ENCODE measurements at regions not wholly inside any gene's neighbourhood (a gene's known extent, or its start where the extent isn't known, plus 50 kb on each side); places are given as distances from the start of the nearest gene placed in this dataset.

DNA sequence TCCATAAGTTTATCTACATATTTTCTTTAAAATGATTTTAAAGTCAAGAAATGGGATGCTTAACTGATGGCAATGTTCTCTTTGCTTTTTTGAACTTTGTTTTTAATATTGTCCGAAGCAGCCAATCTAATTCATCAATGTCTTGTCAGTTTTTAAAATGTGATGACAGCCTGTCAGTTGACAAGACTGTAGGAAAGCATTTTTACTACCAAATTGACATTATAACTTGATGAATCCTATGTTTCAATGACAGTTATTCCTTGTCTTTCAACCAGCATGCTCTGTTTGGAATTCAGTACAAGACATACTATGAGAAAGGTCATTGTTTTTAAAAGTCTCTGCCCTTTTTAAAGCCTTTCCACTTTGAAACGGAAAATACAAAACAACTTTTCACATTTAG lies 1073.2 kb downstream of the TMTC2 start:
- no peaks in the 10 kb centered on the region for H3K4me1 Mint-ChIP-seq (ENCODE audit: low read depth, unreplicated experiment)
- H3K27ac Mint-ChIP-seq (ENCODE audit: unreplicated experiment), result no peak overlapping the region
- no peaks in the 10 kb centered on the region for H3K27me3 Mint-ChIP-seq (ENCODE audit: unreplicated experiment)
- peaks cover 12% of the 10 kb centered on the region for H3K36me3 Mint-ChIP-seq (ENCODE audit: unreplicated experiment)
- peaks cover 3% of the 10 kb centered on the region for H3K9me3 Mint-ChIP-seq (ENCODE audit: unreplicated experiment)
- TF ChIP-seq, protein P1, sequence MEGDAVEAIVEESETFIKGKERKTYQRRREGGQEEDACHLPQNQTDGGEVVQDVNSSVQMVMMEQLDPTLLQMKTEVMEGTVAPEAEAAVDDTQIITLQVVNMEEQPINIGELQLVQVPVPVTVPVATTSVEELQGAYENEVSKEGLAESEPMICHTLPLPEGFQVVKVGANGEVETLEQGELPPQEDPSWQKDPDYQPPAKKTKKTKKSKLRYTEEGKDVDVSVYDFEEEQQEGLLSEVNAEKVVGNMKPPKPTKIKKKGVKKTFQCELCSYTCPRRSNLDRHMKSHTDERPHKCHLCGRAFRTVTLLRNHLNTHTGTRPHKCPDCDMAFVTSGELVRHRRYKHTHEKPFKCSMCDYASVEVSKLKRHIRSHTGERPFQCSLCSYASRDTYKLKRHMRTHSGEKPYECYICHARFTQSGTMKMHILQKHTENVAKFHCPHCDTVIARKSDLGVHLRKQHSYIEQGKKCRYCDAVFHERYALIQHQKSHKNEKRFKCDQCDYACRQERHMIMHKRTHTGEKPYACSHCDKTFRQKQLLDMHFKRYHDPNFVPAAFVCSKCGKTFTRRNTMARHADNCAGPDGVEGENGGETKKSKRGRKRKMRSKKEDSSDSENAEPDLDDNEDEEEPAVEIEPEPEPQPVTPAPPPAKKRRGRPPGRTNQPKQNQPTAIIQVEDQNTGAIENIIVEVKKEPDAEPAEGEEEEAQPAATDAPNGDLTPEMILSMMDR (IDR thresholded peaks at IDR 0.05; ENCODE audit: partially characterized antibody, unreplicated experiment), result no peak
- DNase-seq, result no peak
- H3K4me3 Mint-ChIP-seq (ENCODE audit: unreplicated experiment), result no peak overlapping the region

DNA sequence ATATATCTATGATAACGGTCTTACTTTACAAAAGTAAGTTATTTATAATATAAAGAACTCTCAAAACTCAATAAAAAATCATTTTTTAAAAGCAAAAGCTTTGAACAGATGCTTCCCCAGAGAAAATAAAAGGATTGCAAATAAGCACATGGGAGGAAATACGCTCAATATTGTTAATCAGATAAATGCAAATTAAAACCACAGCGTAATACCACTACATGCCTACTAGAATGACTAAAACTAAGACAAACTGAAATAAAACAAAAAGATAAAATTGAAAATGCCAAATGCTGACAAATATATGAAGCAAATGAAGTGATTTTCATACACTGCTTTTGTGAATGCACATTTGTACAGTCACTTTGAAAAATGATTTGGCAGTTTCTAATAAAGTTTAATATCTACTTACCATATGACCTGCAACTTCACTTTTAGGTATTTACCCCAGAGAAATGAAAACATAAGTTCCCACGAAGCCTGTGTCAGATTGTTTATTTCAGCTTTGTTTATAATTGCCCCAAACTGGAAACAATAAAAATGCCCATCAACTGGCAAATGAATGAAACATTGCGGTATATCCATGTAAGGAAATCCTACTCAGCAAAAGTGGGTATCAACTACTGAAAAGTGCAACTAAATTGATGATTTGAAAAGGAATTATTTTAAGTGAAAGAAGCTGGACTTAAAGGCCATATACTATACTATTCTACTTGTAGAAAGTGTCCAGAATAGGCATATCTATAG lies 1072.4 kb downstream of the TMTC2 start:
- Mint-ChIP-seq H3K27ac (ENCODE audit: unreplicated experiment) (no peak overlapping the region), H3K4me3 (ENCODE audit: unreplicated experiment) (no peak overlapping the region), H3K27me3 (ENCODE audit: unreplicated experiment) (no peaks in the 10 kb centered on the region), H3K36me3 (ENCODE audit: unreplicated experiment) (peaks cover 12% of the 10 kb centered on the region), H3K9me3 (ENCODE audit: unreplicated experiment) (peaks cover 3% of the 10 kb centered on the region), H3K4me1 (ENCODE audit: low read depth, unreplicated experiment) (no peaks in the 10 kb centered on the region)
- TF ChIP-seq, protein P1 (IDR thresholded peaks at IDR 0.05; ENCODE audit: partially characterized antibody, unreplicated experiment), result no peak
- no peak for DNase-seq

DNA sequence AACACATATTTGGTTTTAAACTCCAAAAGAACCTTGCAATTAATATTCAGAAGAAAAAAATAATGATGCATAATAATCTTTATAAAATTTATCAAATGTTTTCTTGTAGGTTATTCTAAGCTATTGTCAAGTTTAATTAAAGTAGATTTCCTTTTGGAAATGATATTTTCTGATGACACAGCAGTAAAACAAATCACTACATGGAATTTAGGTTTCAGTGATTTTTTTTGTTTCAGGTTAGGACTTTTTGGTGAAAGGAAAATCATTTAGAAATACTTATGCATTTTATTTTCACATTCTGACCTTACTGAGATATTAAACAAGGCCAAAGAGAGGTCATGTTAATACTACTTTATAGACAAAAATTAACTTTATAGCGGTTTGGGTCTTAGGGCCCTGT lies 1067.2 kb downstream of the TMTC2 start:
- Mint-ChIP-seq H3K4me1 (ENCODE audit: low read depth, unreplicated experiment) (peaks cover 1% of the 10 kb centered on the region), H3K9me3 (ENCODE audit: unreplicated experiment) (peaks cover under 1% of the 10 kb centered on the region), H3K4me3 (ENCODE audit: unreplicated experiment) (no peak overlapping the region), H3K27me3 (ENCODE audit: unreplicated experiment) (no peaks in the 10 kb centered on the region), H3K27ac (ENCODE audit: unreplicated experiment) (no peak overlapping the region), H3K36me3 (ENCODE audit: unreplicated experiment) (no peaks in the 10 kb centered on the region)
- DNase-seq, result no peak
- TF ChIP-seq, protein P1 (IDR thresholded peaks at IDR 0.05; ENCODE audit: partially characterized antibody, unreplicated experiment), result no peak

DNA sequence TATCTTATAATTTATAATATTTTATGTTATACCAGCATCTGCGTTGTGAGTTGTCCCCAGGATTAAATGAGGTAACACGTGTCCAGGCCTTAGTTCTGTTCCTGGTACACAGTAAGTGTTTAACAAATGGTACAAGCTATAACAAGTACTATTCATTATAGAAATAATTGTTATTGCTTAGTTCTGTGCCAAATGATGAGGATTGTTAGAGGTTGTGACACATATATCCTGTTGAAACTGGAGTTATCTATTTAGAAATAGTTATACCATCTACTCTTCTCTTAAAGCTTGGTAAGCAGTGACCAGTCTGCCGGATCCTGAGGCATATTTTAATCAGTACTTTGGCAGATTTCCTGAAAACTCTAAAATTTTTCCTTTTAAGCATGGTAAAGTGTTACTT lies 1066.5 kb downstream of the TMTC2 start:
- H3K4me3 Mint-ChIP-seq (ENCODE audit: unreplicated experiment), result no peak overlapping the region
- no peaks in the 10 kb centered on the region for H3K36me3 Mint-ChIP-seq (ENCODE audit: unreplicated experiment)
- H3K27ac Mint-ChIP-seq (ENCODE audit: unreplicated experiment), result no peak overlapping the region
- peaks cover 2% of the 10 kb centered on the region for H3K9me3 Mint-ChIP-seq (ENCODE audit: unreplicated experiment)
- no peaks in the 10 kb centered on the region for H3K27me3 Mint-ChIP-seq (ENCODE audit: unreplicated experiment)
- DNase-seq, result no peak
- peaks cover 3% of the 10 kb centered on the region for H3K4me1 Mint-ChIP-seq (ENCODE audit: low read depth, unreplicated experiment)
- TF ChIP-seq, protein P1 (IDR thresholded peaks at IDR 0.05; ENCODE audit: partially characterized antibody, unreplicated experiment), result no peak

DNA sequence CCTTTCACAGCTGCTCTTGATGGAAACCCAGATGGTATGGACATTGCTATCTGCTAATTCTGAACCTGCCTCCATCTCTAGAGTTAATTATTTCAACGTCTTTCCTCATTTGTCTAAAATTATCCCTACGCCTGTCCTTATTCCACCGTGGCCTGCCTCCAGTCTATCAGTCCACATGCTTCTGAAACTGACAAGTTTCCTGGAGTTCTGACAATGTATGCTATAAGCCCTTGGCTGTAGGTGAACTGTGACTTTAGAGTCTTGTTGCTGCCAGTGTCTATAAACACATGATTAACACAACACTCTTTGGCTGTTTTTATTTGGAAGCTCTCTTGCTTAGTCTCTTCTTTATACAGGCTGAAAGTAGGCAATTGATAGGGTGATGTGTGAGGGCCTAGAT lies 1052.9 kb downstream of the TMTC2 start:
- H3K4me3 Mint-ChIP-seq (ENCODE audit: unreplicated experiment), result no peak overlapping the region
- H3K9me3 Mint-ChIP-seq (ENCODE audit: unreplicated experiment), result no peaks in the 10 kb centered on the region
- H3K27ac Mint-ChIP-seq (ENCODE audit: unreplicated experiment), result no peak overlapping the region
- DNase-seq, result no peak
- TF ChIP-seq, protein P1 (IDR thresholded peaks at IDR 0.05; ENCODE audit: partially characterized antibody, unreplicated experiment), result no peak
- no peaks in the 10 kb centered on the region for H3K27me3 Mint-ChIP-seq (ENCODE audit: unreplicated experiment)
- no peaks in the 10 kb centered on the region for H3K36me3 Mint-ChIP-seq (ENCODE audit: unreplicated experiment)
- H3K4me1 Mint-ChIP-seq (ENCODE audit: low read depth, unreplicated experiment), result no peaks in the 10 kb centered on the region

All from glutamatergic neuron (in vitro differentiated cells).